ENCODE measurements at regions not wholly inside any gene's neighbourhood (a gene's known extent, or its start where the extent isn't known, plus 50 kb on each side); places are given as distances from the start of the nearest gene placed in this dataset.

- TF ChIP-seq CTCF (conservative IDR thresholded peaks at IDR 0.05; ENCODE audit: low read depth, low read length): no peak; the same call in 1 of the 2 replicates
- no peak for TF ChIP-seq EZH2 (IDR thresholded peaks at IDR 0.05; ENCODE audit: borderline replicate concordance, low read depth, low read length, poor library complexity, severe bottlenecking)
These were observed 1202.8 kb downstream of the CNTNAP5 start for GRCh38 chr2:125227843-125228392.
